ENCODE measurements at regions not wholly inside any gene's neighbourhood (a gene's known extent, or its start where the extent isn't known, plus 50 kb on each side); places are given as distances from the start of the nearest gene placed in this dataset.
A peak's percentile ranks its signal among the peaks of the same experiment; 100 is the strongest.

DNA sequence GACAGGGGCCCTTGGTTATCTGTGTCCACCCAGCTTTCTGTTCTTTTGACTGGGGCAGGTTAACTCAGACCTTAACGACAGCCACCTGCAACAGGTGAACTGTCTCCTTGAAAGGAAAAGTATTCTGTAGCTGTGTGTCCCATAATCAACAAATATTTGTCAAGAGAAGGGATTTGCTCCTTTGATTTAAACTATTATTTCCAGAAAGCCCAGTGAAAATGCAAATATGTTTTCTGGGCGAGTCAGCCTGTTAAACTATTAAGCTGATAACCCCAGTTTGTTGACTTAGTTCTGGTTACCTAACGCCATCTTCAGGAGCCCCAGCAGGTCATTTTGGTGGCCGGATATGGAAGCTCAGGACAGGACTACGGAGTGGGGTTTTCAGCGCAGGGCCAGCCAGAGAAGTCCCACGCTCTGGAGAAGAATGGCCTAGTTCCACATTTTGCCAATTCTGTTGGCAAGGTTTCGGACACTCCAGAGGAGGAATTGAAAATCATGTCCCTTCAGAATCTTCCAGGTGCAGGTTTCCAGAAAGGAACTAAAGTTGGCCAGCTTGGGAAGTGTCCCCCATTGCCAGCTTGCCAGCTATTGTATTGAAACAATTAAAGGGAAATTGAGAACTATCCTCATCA lies 54.5 kb downstream of the ADRA2A start:
- Histone ChIP-seq H3K9me3 (no peaks in the 10 kb centered on the region), H3K4me3 (no peak overlapping the region), H3K36me3 (ENCODE audit: low read depth) (no peaks in the 10 kb centered on the region), H3K4me1 (ENCODE audit: low read depth) (no peaks in the 10 kb centered on the region)
- ATAC-seq = peak; percentile 46
- TF ChIP-seq, protein P1, sequence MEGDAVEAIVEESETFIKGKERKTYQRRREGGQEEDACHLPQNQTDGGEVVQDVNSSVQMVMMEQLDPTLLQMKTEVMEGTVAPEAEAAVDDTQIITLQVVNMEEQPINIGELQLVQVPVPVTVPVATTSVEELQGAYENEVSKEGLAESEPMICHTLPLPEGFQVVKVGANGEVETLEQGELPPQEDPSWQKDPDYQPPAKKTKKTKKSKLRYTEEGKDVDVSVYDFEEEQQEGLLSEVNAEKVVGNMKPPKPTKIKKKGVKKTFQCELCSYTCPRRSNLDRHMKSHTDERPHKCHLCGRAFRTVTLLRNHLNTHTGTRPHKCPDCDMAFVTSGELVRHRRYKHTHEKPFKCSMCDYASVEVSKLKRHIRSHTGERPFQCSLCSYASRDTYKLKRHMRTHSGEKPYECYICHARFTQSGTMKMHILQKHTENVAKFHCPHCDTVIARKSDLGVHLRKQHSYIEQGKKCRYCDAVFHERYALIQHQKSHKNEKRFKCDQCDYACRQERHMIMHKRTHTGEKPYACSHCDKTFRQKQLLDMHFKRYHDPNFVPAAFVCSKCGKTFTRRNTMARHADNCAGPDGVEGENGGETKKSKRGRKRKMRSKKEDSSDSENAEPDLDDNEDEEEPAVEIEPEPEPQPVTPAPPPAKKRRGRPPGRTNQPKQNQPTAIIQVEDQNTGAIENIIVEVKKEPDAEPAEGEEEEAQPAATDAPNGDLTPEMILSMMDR (IDR thresholded peaks at IDR 0.05) = no peak
- DNase-seq = no peak
- intact Hi-C loops (cut with DNase I, micrococcal nuclease) = no loop called here

DNA sequence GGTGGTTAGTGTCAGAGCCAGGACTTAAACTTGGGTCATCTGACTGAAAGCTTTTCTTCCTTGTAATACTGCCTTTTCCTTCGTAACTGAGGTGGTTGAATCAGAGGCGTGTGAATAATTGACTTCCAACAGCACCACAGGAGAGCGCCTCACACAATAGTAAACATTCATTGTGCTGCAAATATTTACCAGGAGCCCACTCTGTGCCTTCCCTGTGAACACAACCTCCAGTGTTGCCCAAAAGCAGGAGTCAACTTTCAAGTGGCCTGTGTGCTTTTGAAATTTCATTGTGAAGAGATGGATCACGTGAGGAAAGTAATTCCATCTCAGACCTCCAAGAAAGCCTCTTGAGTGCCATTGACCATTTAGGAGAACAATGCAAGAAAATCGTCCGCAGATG lies 60.2 kb downstream of the ADRA2A start:
- no peak for ATAC-seq
- intact Hi-C loops (cut with DNase I, micrococcal nuclease) = no loop called here
- TF ChIP-seq, protein P1 (IDR thresholded peaks at IDR 0.05) = no peak

DNA sequence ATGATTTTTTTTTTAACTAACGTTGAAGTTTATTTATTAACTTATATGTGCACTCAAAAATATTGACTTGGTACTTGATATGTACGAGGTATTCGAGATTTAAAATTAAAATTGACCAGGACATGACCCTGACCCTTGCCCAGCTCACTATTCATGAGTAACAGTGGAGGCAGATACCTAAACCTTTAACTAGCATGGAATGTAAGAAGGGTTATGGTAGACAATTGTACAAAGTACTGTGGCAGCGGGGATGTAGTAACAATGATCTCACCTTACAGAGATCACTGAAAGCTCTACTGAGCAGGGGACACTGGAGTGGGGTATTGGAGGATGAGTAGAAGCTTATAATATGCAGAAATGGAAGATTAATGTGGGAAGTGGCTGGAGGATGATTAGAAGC lies 60.8 kb downstream of the ADRA2A start:
- TF ChIP-seq, protein P1 (IDR thresholded peaks at IDR 0.05) = no peak
- no peak for DNase-seq

More for the DNA sequence above, 60.2 kb downstream of the ADRA2A start:
- H3K9me3 ChIP-seq = no peaks in the 10 kb centered on the region
- no peak overlapping the region for H3K4me3 ChIP-seq
- DNase-seq = no peak
- no peaks in the 10 kb centered on the region for H3K36me3 ChIP-seq (ENCODE audit: low read depth)
- H3K4me1 ChIP-seq (ENCODE audit: low read depth) = no peaks in the 10 kb centered on the region

DNA sequence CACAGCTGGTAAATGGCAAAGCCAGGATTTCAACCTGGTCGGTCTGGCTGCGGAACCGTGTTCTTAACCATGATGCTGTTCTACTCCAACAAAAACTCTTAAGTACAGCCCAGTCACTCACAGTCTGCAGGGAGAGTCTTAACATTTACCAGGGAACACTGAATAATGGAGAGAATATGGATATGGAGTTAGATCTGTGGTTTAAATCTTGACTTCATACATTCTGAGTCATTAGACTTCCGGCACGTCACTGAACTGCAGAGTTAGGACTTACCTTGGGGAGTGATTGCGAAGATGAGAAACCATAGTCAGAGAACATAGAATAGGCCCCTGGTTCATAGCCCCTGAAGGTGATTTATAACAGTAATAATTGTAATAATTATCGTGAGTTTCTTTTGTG lies 61.7 kb downstream of the ADRA2A start:
- Histone ChIP-seq H3K4me3 (no peak overlapping the region), H3K9me3 (no peaks in the 10 kb centered on the region), H3K36me3 (ENCODE audit: low read depth) (no peaks in the 10 kb centered on the region), H3K4me1 (ENCODE audit: low read depth) (no peaks in the 10 kb centered on the region)
- ATAC-seq (no peak), DNase-seq (no peak)
- intact Hi-C loops (cut with DNase I, micrococcal nuclease) = no loop called here
- TF ChIP-seq, protein P1 (IDR thresholded peaks at IDR 0.05) = no peak

More for the DNA sequence above, 60.8 kb downstream of the ADRA2A start:
- intact Hi-C loops (cut with DNase I, micrococcal nuclease) = no loop called here
- no peaks in the 10 kb centered on the region for H3K36me3 ChIP-seq (ENCODE audit: low read depth)
- H3K4me3 ChIP-seq = no peak overlapping the region
- ATAC-seq = no peak
- H3K4me1 ChIP-seq (ENCODE audit: low read depth) = no peaks in the 10 kb centered on the region
- no peaks in the 10 kb centered on the region for H3K9me3 ChIP-seq

DNA sequence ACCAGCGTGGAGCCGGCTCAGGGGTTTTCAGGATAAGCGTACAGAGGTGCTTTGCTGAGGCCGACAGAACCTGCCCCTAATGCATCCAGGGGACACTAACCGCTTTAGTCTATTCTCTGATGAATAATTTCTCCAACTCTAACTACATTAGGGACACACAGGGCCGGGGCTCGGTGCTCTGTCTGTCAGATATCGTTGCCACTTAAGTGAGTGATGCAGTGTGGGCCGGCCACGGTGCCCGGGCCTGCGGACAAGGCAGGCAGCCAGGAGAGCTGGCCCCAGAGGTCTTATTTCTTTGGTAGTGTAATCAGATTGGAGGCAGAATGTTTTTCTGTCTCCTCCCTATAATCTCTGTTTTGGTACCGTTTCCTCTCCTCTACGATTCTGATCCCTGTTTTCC lies 62.7 kb downstream of the ADRA2A start:
- no peak for ATAC-seq
- Histone ChIP-seq H3K9me3 (no peaks in the 10 kb centered on the region), H3K4me1 (ENCODE audit: low read depth) (no peaks in the 10 kb centered on the region), H3K36me3 (ENCODE audit: low read depth) (no peaks in the 10 kb centered on the region), H3K4me3 (no peak overlapping the region)
- no peak for DNase-seq
- intact Hi-C loops (cut with DNase I, micrococcal nuclease) = no loop called here
- TF ChIP-seq, protein P1 (IDR thresholded peaks at IDR 0.05) = no peak

All from mucosa of descending colon (tissue), 3 donors.